Mesenchymal stem cell (in vitro differentiated cells and primary cell): ENCODE measurements at regions not wholly inside any gene's neighbourhood (a gene's known extent, or its start where the extent isn't known, plus 50 kb on each side); places are given as distances from the start of the nearest gene placed in this dataset.
"Not testable (repeated sequence)": the region's sequence is repeated elsewhere in the genome, so short reads cannot be mapped to it uniquely, and the experiment has no call there.

Experiments used
- DNase-seq: peaks from one replicate; pipeline ENCODE4 v3.0.0-alpha.2; 2013
- H2AFZ ChIP-seq: one replicate; pipeline ENCODE4 v1.6.1; 2013; ENCODE audit warnings: low read depth, mild to moderate bottlenecking, control low read depth, inconsistent platforms, low read length, moderate library complexity
- H2AK5ac ChIP-seq: 2 replicates; pipeline ENCODE4 v1.6.1; 2013; ENCODE audit warnings: low read length, moderate library complexity, mild to moderate bottlenecking, inconsistent platforms; ENCODE audit not compliant: severe bottlenecking
- H2BK120ac ChIP-seq: one replicate; pipeline ENCODE4 v1.6.1; 2013; ENCODE audit warnings: low read depth, mild to moderate bottlenecking, inconsistent platforms, low read length, moderate library complexity
- H2BK12ac ChIP-seq, 2 experiments: one replicate each; pipeline ENCODE4 v1.6.1; 2013; ENCODE audit warnings: inconsistent platforms in 2 of 2, low read length in 2 of 2, mild to moderate bottlenecking in 2 of 2, moderate library complexity in 2 of 2, control low read depth in 1 of 2
- H2BK15ac ChIP-seq: one replicate; pipeline ENCODE4 v1.6.1; 2013; ENCODE audit warnings: mild to moderate bottlenecking, low read depth, inconsistent platforms; ENCODE audit not compliant: poor library complexity, severe bottlenecking
- H2BK5ac ChIP-seq: 2 replicates; pipeline ENCODE4 v1.6.1; 2013; ENCODE audit warnings: low read depth, mild to moderate bottlenecking, low read length, control low read depth, inconsistent platforms; ENCODE audit not compliant: poor library complexity, severe bottlenecking
- H3K14ac ChIP-seq, 2 experiments: one replicate each; pipeline ENCODE4 v1.6.1; 2013; ENCODE audit warnings: inconsistent platforms in 2 of 2, low read length in 2 of 2, control low read depth in 1 of 2, mild to moderate bottlenecking in 1 of 2, moderate library complexity in 1 of 2
- H3K18ac ChIP-seq, 2 experiments: one replicate each; pipeline ENCODE4 v1.6.1; 2013; ENCODE audit warnings: inconsistent platforms in 2 of 2, low read length in 2 of 2, control low read depth in 1 of 2, low read depth in 1 of 2, mild to moderate bottlenecking in 1 of 2
- H3K23ac ChIP-seq, 2 experiments: one replicate each; pipeline ENCODE4 v1.6.1; 2013; ENCODE audit warnings: inconsistent platforms in 2 of 2, low read length in 2 of 2, mild to moderate bottlenecking in 2 of 2, moderate library complexity in 2 of 2, control low read depth in 1 of 2
- H3K27ac ChIP-seq: 2 replicates; pipeline ENCODE4 v1.5.1; 2013; ENCODE audit warnings: mild to moderate bottlenecking, moderate library complexity, low read length, control low read depth, inconsistent platforms; ENCODE audit not compliant: poor library complexity, severe bottlenecking
- H3K27me3 ChIP-seq, 2 experiments: 2 replicates each; pipeline versions ENCODE4 v1.6.1 to v1.7.0; 2013; ENCODE audit warnings: low read length in 2 of 2, mild to moderate bottlenecking in 2 of 2, moderate library complexity in 2 of 2, control low read depth in 1 of 2, inconsistent platforms in 1 of 2; ENCODE audit not compliant: control insufficient read depth in 1 of 2, insufficient read depth in 1 of 2
- H3K36me3 ChIP-seq, 2 experiments: 2 replicates each; pipeline versions ENCODE4 v1.6.1 to v1.7.0; 2013; ENCODE audit warnings: low read length in 2 of 2, control low read depth in 1 of 2, inconsistent platforms in 1 of 2, low read depth in 1 of 2, mild to moderate bottlenecking in 1 of 2; ENCODE audit not compliant: insufficient read depth in 2 of 2, control insufficient read depth in 1 of 2
- H3K4ac ChIP-seq, 2 experiments: one replicate each; pipeline ENCODE4 v1.6.1; 2013; ENCODE audit warnings: inconsistent platforms in 2 of 2, low read length in 2 of 2, mild to moderate bottlenecking in 2 of 2, moderate library complexity in 2 of 2, control low read depth in 1 of 2, low read depth in 1 of 2
- H3K4me1 ChIP-seq: 2 replicates; pipeline ENCODE4 v1.6.1; 2013; ENCODE audit warnings: low read depth, low read length, control low read depth; ENCODE audit not compliant: control insufficient read depth, insufficient read depth
- H3K4me2 ChIP-seq: 2 replicates; pipeline ENCODE4 v1.6.1; 2013; ENCODE audit warnings: low read length, mild to moderate bottlenecking, inconsistent platforms; ENCODE audit not compliant: poor library complexity, severe bottlenecking
- H3K4me3 ChIP-seq, 2 experiments: 2 replicates each; pipeline versions ENCODE4 v1.5.1 to v1.7.0; 2013; ENCODE audit warnings: low read length in 2 of 2, mild to moderate bottlenecking in 2 of 2, control low read depth in 1 of 2, low read depth in 1 of 2; ENCODE audit not compliant: insufficient read depth in 1 of 2
- H3K79me1 ChIP-seq: replicated peaks from 2 replicates; pipeline ENCODE4 v1.6.1; 2013; ENCODE audit warnings: mild to moderate bottlenecking, control low read depth, low read length, inconsistent platforms; ENCODE audit not compliant: poor library complexity, severe bottlenecking
- H3K9ac ChIP-seq: 2 replicates; pipeline ENCODE4 v1.7.0; 2013; ENCODE audit warnings: mild to moderate bottlenecking, low read length, moderate library complexity
- H3K9me3 ChIP-seq: 2 replicates; pipeline ENCODE4 v1.7.0; 2013; ENCODE audit warnings: mild to moderate bottlenecking, low read length; ENCODE audit not compliant: control insufficient read depth
- H4K8ac ChIP-seq: one replicate; pipeline ENCODE4 v1.6.1; 2013; ENCODE audit warnings: inconsistent platforms, mild to moderate bottlenecking, low read length, moderate library complexity
- H4K91ac ChIP-seq: one replicate; pipeline ENCODE4 v1.6.1; 2013; ENCODE audit warnings: mild to moderate bottlenecking, low read length, inconsistent platforms
- WGBS: methylation state at CpG from one replicate; pipeline ENCODE4 v1.1.7; 2013; ENCODE audit warnings: mixed read lengths; 5-methylcytosine and 5-hydroxymethylcytosine counted together

- H3K4ac ChIP-seq, H2BK12ac ChIP-seq, H3K4me2 ChIP-seq, H4K91ac ChIP-seq, H3K23ac ChIP-seq, H3K18ac ChIP-seq, DNase-seq, H3K79me1 ChIP-seq, H2AFZ ChIP-seq, H2BK5ac ChIP-seq, H2BK120ac ChIP-seq, H3K4me1 ChIP-seq, H3K36me3 ChIP-seq, H3K4me3 ChIP-seq, H4K8ac ChIP-seq, H3K14ac ChIP-seq, H3K27me3 ChIP-seq, H3K27ac ChIP-seq, H2BK15ac ChIP-seq, H3K9ac ChIP-seq, H2AK5ac ChIP-seq: not testable (repeated sequence)
- peaks cover 37% of the 10 kb centered on the region for H3K9me3 ChIP-seq
- 71% methylated on average over 1 of the region's 4 CpGs for WGBS
These were observed 321.5 kb downstream of the EMP1 start for GRCh38 chr12:13518034-13518433.

- no peaks in the 10 kb centered on the region for H3K36me3 ChIP-seq
- DNase-seq = no peak
These were observed 313.2 kb downstream of the EMP1 start for GRCh38 chr12:13509740-13510139.

DNA sequence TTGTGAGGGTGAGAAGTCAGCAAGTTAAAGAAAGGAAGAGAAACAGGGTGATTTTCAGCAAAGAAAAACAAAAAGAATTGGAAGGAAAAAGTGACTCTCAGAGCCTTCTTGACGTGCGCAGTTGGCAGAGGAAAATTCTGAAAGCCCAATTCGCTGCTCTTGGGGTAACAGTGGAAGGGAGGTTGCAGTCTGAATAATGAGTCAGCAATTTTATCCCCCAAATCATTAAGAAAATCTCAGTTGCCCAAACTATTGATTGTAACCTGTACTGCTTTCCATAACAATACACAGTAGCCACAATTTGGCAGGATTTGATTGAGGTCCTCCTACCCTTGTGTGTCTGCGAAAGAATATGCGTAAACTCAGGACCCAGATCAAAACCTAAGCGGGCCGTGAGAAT lies 309.1 kb downstream of the EMP1 start:
- Histone ChIP-seq H2BK12ac (no peak overlapping the region), H3K23ac (no peak overlapping the region), H3K18ac (no peak overlapping the region), H2BK120ac (no peak overlapping the region), H3K4me3 (no peak overlapping the region), H2AFZ (no peak overlapping the region), H3K9me3 (no peaks in the 10 kb centered on the region), H4K8ac (no peak overlapping the region), H3K9ac (no peak overlapping the region), H3K79me1 (no peaks in the 10 kb centered on the region), H4K91ac (no peak overlapping the region), H3K14ac (no peak overlapping the region), H3K4ac (no peak overlapping the region), H2AK5ac (no peak overlapping the region), H3K36me3 (no peaks in the 10 kb centered on the region), H3K27me3 (peaks cover 0 to 4% of the 10 kb centered on the region in 2 experiments), H2BK5ac (no peak overlapping the region), H3K4me2 (no peak overlapping the region), H3K4me1 (no peaks in the 10 kb centered on the region), H3K27ac (no peak overlapping the region), H2BK15ac (no peak overlapping the region)
- no peak for DNase-seq
- WGBS = 90% methylated on average over 7 of the region's 7 CpGs

More at GRCh38 chr12:13509740-13510139, 313.2 kb downstream of the EMP1 start:
- no peak overlapping the region for H2AK5ac ChIP-seq
- no peak overlapping the region for H2AFZ ChIP-seq
- no peak overlapping the region for H3K4me2 ChIP-seq
- no peak overlapping the region for H2BK120ac ChIP-seq
- H3K27ac ChIP-seq = no peak overlapping the region
- H3K27me3 ChIP-seq = peaks cover 0 to 4% of the 10 kb centered on the region in 2 experiments
- no peak overlapping the region for H3K18ac ChIP-seq
- H2BK12ac ChIP-seq = no peak overlapping the region
- H4K8ac ChIP-seq = no peak overlapping the region
- H3K14ac ChIP-seq = no peak overlapping the region
- no peaks in the 10 kb centered on the region for H3K4me1 ChIP-seq
- H3K4ac ChIP-seq = no peak overlapping the region
- H3K9me3 ChIP-seq = peaks cover 27% of the 10 kb centered on the region
- H3K23ac ChIP-seq = no peak overlapping the region
- no peak overlapping the region for H3K4me3 ChIP-seq
- H3K9ac ChIP-seq = no peak overlapping the region
- H3K79me1 ChIP-seq = no peaks in the 10 kb centered on the region
- no peak overlapping the region for H2BK5ac ChIP-seq
- H4K91ac ChIP-seq = no peak overlapping the region
- no peak overlapping the region for H2BK15ac ChIP-seq

GRCh38 chr12:13505224-13505623 lies 308.7 kb downstream of the EMP1 start:
- H3K27ac ChIP-seq = no peak overlapping the region
- H2BK15ac ChIP-seq = no peak overlapping the region
- H3K4ac ChIP-seq = no peak overlapping the region
- H3K79me1 ChIP-seq = no peaks in the 10 kb centered on the region
- no peak for DNase-seq
- H2BK5ac ChIP-seq = no peak overlapping the region
- H2BK120ac ChIP-seq = no peak overlapping the region
- H4K91ac ChIP-seq = no peak overlapping the region
- no peaks in the 10 kb centered on the region for H3K4me1 ChIP-seq
- H2AFZ ChIP-seq = no peak overlapping the region
- no peak overlapping the region for H3K9ac ChIP-seq
- H3K27me3 ChIP-seq = peaks cover 0 to 4% of the 10 kb centered on the region in 2 experiments
- H2BK12ac ChIP-seq = no peak overlapping the region
- no peak overlapping the region for H3K14ac ChIP-seq
- H3K4me2 ChIP-seq = no peak overlapping the region
- no peaks in the 10 kb centered on the region for H3K36me3 ChIP-seq
- no peak overlapping the region for H4K8ac ChIP-seq
- no peak overlapping the region for H2AK5ac ChIP-seq
- no peak overlapping the region for H3K4me3 ChIP-seq
- H3K23ac ChIP-seq = no peak overlapping the region
- no peaks in the 10 kb centered on the region for H3K9me3 ChIP-seq
- no peak overlapping the region for H3K18ac ChIP-seq
